ENCODE measurements at regions not wholly inside any gene's neighbourhood (a gene's known extent, or its start where the extent isn't known, plus 50 kb on each side); places are given as distances from the start of the nearest gene placed in this dataset.

DNA sequence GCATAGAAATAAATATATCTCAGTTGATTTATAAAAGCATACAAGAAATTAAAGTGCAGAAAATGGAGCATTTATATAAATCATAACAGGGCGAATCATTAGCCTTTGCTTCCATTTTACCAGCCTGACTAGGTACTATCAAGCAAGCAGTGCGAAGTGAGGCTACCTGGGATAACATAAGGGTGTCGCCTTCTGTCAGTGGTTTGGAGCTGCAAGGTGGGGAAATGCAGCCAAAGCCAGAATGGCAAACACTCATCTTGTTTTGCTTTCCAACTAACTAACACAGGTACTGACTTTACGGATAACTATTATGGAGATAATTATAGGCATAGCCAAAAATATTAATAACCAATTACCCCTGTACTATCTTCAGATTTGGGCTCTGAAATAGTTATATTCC is 1459.8 kb downstream of the RAPGEF2 start:
- DNase-seq (ENCODE audit: low read depth, low spot score) (no peak), FAIRE-seq (no peak)
- Histone ChIP-seq H3K9ac (ENCODE audit: control insufficient read depth, extremely low read depth, insufficient read depth, low read length) (no peak overlapping the region), H4K20me1 (ENCODE audit: control insufficient read depth, extremely low read depth, insufficient read depth, low read length) (no peaks in the 10 kb centered on the region), H3K9me3 (ENCODE audit: control insufficient read depth, low read depth, low read length) (no peaks in the 10 kb centered on the region), H3K27ac (ENCODE audit: control insufficient read depth, insufficient read depth, low read length) (no peak overlapping the region), H3K9me1 (ENCODE audit: control insufficient read depth, extremely low read depth, insufficient read depth, low read length) (no peaks in the 10 kb centered on the region), H3K36me3 (ENCODE audit: control insufficient read depth in 2 of 2, extremely low read depth in 1 of 2, insufficient read depth in 2 of 2, low read length in 2 of 2) (no peaks in the 10 kb centered on the region), H3K27me3 (ENCODE audit: control insufficient read depth, extremely low read depth, insufficient read depth, low read length) (no peaks in the 10 kb centered on the region), H3K4me1 (ENCODE audit: control insufficient read depth, extremely low read depth, insufficient read depth, low read length) (no peaks in the 10 kb centered on the region), H3K79me2 (ENCODE audit: control insufficient read depth, insufficient read depth, low read length) (no peaks in the 10 kb centered on the region), H2AFZ (ENCODE audit: control insufficient read depth, low read length) (no peak overlapping the region), H3K4me2 (ENCODE audit: control insufficient read depth, extremely low read depth, insufficient read depth, low read depth, low read length) (no peak overlapping the region), H3K4me3 (ENCODE audit: control insufficient read depth in 2 of 3, extremely low read depth in 1 of 3, insufficient read depth in 2 of 3, low read depth in 1 of 3, low read length in 3 of 3) (no peak overlapping the region)
- dilution Hi-C loops (cut with MboI; ENCODE audit: extremely low pct_ligation_motif_present, low sequenced_read_pairs): no loop called here
- no peak for TF ChIP-seq CTCF (optimal IDR thresholded peaks at IDR 0.05 in 1 of 3, IDR thresholded peaks at IDR 0.05 in 1 of 3, conservative IDR thresholded peaks at IDR 0.05 in 1 of 3; ENCODE audit: extremely low read depth in 1 of 3, insufficient read depth in 2 of 3, low read length in 3 of 3)
- no peak for TF ChIP-seq EZH2 (IDR thresholded peaks at IDR 0.05; ENCODE audit: low read length)

GRCh38 chr4:160563552-160564282 is 1460.8 kb downstream of the RAPGEF2 start:
- Histone ChIP-seq H3K27ac (ENCODE audit: control insufficient read depth, insufficient read depth, low read length) (no peak overlapping the region), H3K4me3 (ENCODE audit: control insufficient read depth in 2 of 3, extremely low read depth in 1 of 3, insufficient read depth in 2 of 3, low read depth in 1 of 3, low read length in 3 of 3) (no peak overlapping the region), H3K27me3 (ENCODE audit: control insufficient read depth, extremely low read depth, insufficient read depth, low read length) (no peaks in the 10 kb centered on the region), H3K4me1 (ENCODE audit: control insufficient read depth, extremely low read depth, insufficient read depth, low read length) (no peaks in the 10 kb centered on the region), H3K36me3 (ENCODE audit: control insufficient read depth in 2 of 2, extremely low read depth in 1 of 2, insufficient read depth in 2 of 2, low read length in 2 of 2) (no peaks in the 10 kb centered on the region), H2AFZ (ENCODE audit: control insufficient read depth, low read length) (no peak overlapping the region), H3K79me2 (ENCODE audit: control insufficient read depth, insufficient read depth, low read length) (no peaks in the 10 kb centered on the region), H3K9ac (ENCODE audit: control insufficient read depth, extremely low read depth, insufficient read depth, low read length) (no peak overlapping the region), H3K9me1 (ENCODE audit: control insufficient read depth, extremely low read depth, insufficient read depth, low read length) (no peaks in the 10 kb centered on the region), H4K20me1 (ENCODE audit: control insufficient read depth, extremely low read depth, insufficient read depth, low read length) (no peaks in the 10 kb centered on the region), H3K4me2 (ENCODE audit: control insufficient read depth, extremely low read depth, insufficient read depth, low read depth, low read length) (no peak overlapping the region), H3K9me3 (ENCODE audit: control insufficient read depth, low read depth, low read length) (no peaks in the 10 kb centered on the region)
- no peak for FAIRE-seq
- DNase-seq (ENCODE audit: low read depth, low spot score): no peak
- dilution Hi-C loops (cut with MboI; ENCODE audit: extremely low pct_ligation_motif_present, low sequenced_read_pairs): no loop called here
- TF ChIP-seq CTCF (optimal IDR thresholded peaks at IDR 0.05 in 1 of 3, IDR thresholded peaks at IDR 0.05 in 1 of 3, conservative IDR thresholded peaks at IDR 0.05 in 1 of 3; ENCODE audit: extremely low read depth in 1 of 3, insufficient read depth in 2 of 3, low read length in 3 of 3) (no peak), EZH2 (IDR thresholded peaks at IDR 0.05; ENCODE audit: low read length) (no peak)

Data from keratinocyte (primary cell).